ENCODE measurements at regions not wholly inside any gene's neighbourhood (a gene's known extent, or its start where the extent isn't known, plus 50 kb on each side); places are given as distances from the start of the nearest gene placed in this dataset.
"Not testable (repeated sequence)": the region's sequence is repeated elsewhere in the genome, so short reads cannot be mapped to it uniquely, and the experiment has no call there.

GRCh38 chr21:9821472-9821871 is 699.9 kb upstream of the TPTE start:
- not testable (repeated sequence) for TF ChIP-seq REST (IDR thresholded peaks at IDR 0.05); CTCF (IDR thresholded peaks at IDR 0.05; ENCODE audit: low read depth, low read length, missing input control); GABPA (IDR thresholded peaks at IDR 0.05 in 1 of 2, conservative IDR thresholded peaks at IDR 0.05 in 1 of 2); SP1 (IDR thresholded peaks at IDR 0.05); ATF3 (IDR thresholded peaks at IDR 0.05); HNF4A (conservative IDR thresholded peaks at IDR 0.05); MAX (IDR thresholded peaks at IDR 0.05); RAD21 (IDR thresholded peaks at IDR 0.05); YY1 (IDR thresholded peaks at IDR 0.05); FOXA2 (IDR thresholded peaks at IDR 0.05); JUND (IDR thresholded peaks at IDR 0.05)
